ENCODE measurements at regions not wholly inside any gene's neighbourhood (a gene's known extent, or its start where the extent isn't known, plus 50 kb on each side); places are given as distances from the start of the nearest gene placed in this dataset.
A peak's percentile ranks its signal among the peaks of the same experiment; 100 is the strongest.
"Not testable (repeated sequence)": the region's sequence is repeated elsewhere in the genome, so short reads cannot be mapped to it uniquely, and the experiment has no call there.

GRCh38 chr6:168851460-168852375, 401.9 kb downstream of the THBS2 start:
- Mint-ChIP-seq H3K9me3 (0 out of 2 replicates have a peak, but pooled peaks cover 3% of the 10 kb centered on the region), H3K4me3 (peak overlapping the region; percentile 91), H3K27ac (peak overlapping the region; percentile 68), H3K36me3 (ENCODE audit: low read depth) (no peaks in the 10 kb centered on the region), H3K27me3 (ENCODE audit: insufficient read depth) (peaks cover 6% of the 10 kb centered on the region), H3K4me1 (ENCODE audit: low read depth) (peaks cover 23% of the 10 kb centered on the region)
- DNase-seq: peak; percentile 5
- TF ChIP-seq, protein P1, sequence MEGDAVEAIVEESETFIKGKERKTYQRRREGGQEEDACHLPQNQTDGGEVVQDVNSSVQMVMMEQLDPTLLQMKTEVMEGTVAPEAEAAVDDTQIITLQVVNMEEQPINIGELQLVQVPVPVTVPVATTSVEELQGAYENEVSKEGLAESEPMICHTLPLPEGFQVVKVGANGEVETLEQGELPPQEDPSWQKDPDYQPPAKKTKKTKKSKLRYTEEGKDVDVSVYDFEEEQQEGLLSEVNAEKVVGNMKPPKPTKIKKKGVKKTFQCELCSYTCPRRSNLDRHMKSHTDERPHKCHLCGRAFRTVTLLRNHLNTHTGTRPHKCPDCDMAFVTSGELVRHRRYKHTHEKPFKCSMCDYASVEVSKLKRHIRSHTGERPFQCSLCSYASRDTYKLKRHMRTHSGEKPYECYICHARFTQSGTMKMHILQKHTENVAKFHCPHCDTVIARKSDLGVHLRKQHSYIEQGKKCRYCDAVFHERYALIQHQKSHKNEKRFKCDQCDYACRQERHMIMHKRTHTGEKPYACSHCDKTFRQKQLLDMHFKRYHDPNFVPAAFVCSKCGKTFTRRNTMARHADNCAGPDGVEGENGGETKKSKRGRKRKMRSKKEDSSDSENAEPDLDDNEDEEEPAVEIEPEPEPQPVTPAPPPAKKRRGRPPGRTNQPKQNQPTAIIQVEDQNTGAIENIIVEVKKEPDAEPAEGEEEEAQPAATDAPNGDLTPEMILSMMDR (IDR thresholded peaks at IDR 0.05): no peak

DNA sequence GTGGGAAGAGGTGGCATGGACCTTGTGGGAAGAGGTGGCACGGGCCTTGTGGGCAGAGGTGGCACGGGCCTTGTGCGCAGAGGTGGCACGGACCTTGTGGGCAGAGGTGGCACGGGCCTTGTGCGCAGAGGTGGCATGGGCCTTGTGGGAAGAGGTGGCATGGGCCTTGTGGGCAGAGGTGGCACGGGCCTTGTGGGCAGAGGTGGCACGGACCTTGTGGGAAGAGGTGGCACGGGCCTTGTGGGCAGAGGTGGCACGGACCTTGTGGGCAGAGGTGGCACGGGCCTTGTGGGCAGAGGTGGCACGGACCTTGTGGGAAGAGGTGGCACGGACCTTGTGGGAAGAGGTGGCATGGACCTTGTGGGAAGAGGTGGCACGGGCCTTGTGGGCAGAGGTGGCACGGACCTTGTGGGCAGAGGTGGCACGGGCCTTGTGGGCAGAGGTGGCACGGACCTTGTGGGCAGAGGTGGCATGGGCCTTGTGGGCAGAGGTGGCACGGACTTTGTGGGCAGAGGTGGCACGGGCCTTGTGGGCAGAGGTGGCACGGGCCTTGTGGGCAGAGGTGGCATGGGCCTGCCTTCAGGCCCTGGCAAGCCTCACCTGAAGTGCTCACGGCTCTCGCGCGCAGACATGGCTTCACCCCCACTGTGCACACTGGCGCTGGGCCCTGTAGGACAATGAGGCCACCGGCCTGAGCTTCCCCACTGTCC, 403.5 kb downstream of the THBS2 start:
- not testable (repeated sequence) for H3K27me3 Mint-ChIP-seq (ENCODE audit: insufficient read depth); H3K36me3 Mint-ChIP-seq (ENCODE audit: low read depth); H3K27ac Mint-ChIP-seq; H3K4me3 Mint-ChIP-seq; H3K9me3 Mint-ChIP-seq; DNase-seq
- peaks cover 23% of the 10 kb centered on the region for H3K4me1 Mint-ChIP-seq (ENCODE audit: low read depth)

- DNase-seq: no peak
- TF ChIP-seq, protein P1 (IDR thresholded peaks at IDR 0.05): no peak
- Mint-ChIP-seq H3K27me3 (ENCODE audit: insufficient read depth) (peaks cover 6% of the 10 kb centered on the region), H3K9me3 (peaks cover 9% of the 10 kb centered on the region), H3K4me1 (ENCODE audit: low read depth) (peaks cover 23% of the 10 kb centered on the region), H3K36me3 (ENCODE audit: low read depth) (no peaks in the 10 kb centered on the region; the same call in 1 of the 2 replicates), H3K4me3 (no peak overlapping the region), H3K27ac (no peak overlapping the region)
Observed at GRCh38 chr6:168849459-168849858, 404.2 kb downstream of the THBS2 start.

DNA sequence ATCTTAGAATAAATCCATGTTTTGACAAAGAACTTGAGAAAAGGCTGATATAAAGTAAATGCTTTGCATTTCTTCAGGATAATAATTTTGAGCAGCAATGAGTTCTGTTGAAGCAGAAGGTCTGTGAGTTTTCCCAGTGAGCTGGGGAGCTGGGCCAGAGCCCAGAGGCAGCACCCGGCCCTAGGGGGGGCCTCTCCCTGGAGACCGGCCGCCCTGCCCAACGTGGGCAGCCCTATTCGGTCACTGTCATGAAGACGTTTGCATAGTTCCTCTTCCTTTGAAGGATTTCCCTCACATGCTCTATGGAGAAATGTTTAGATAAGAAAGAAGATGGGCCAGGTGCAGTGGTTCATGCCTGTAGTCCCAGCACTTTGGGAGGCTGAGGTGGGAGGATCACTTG, 404.8 kb downstream of the THBS2 start:
- Mint-ChIP-seq H3K36me3 (ENCODE audit: low read depth) (no peaks in the 10 kb centered on the region; the same call in 1 of the 2 replicates), H3K27ac (no peak overlapping the region)
- TF ChIP-seq, protein P1 (IDR thresholded peaks at IDR 0.05): no peak

DNA sequence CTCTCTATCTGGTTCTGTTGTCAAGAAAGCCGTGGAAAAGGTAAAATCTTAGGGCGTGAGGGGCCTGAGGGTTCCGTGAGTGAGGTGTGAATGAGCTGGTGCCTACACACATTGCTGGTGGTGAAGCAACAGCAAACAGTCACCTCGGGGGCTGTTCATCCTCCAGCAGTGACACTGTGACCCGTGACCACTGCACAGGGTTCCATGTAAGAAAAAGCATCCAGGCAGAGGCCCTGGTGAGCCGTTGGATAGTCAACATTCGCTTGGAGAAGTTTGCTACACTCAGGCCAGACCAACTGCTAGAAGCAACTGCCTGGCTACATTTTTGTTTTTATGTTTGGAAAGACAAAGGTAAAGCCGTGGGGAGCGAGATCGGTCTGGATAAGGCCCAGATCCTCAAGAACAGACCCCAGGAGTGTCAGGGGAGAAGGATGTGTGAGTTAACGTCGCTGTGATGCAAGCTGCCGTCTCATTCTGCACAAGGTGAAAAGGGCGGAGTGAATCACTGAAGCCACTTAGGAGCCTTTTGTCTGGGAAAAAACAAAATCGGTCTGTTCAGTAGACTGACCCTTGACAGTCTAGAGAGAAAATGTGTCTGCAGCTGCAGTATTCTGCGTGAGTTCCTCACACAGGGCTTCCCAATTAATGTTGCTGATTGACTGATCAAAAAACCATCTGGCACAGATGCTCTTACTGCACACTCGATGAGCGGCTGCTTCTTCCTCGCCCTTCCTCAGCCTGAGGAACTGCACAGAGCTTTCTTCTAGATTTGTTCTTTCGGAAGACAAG, 404.0 kb downstream of the SMOC2 start:
- DNase-seq: no peak
- H3K27ac Mint-ChIP-seq: no peak overlapping the region
- peaks cover 15% of the 10 kb centered on the region for H3K9me3 Mint-ChIP-seq
- peaks cover 9% of the 10 kb centered on the region for H3K27me3 Mint-ChIP-seq (ENCODE audit: insufficient read depth)
- H3K36me3 Mint-ChIP-seq (ENCODE audit: low read depth): no peaks in the 10 kb centered on the region; the same call in 1 of the 2 replicates
- TF ChIP-seq, protein P1 (IDR thresholded peaks at IDR 0.05): no peak
- no peak overlapping the region for H3K4me3 Mint-ChIP-seq
- H3K4me1 Mint-ChIP-seq (ENCODE audit: low read depth): no peaks in the 10 kb centered on the region

More for the DNA sequence above, 404.8 kb downstream of the THBS2 start:
- no peak for DNase-seq
- H3K9me3 Mint-ChIP-seq: peaks cover 9% of the 10 kb centered on the region
- H3K4me1 Mint-ChIP-seq (ENCODE audit: low read depth): peaks cover 23% of the 10 kb centered on the region
- H3K27me3 Mint-ChIP-seq (ENCODE audit: insufficient read depth): peaks cover 11% of the 10 kb centered on the region
- no peak overlapping the region for H3K4me3 Mint-ChIP-seq

DNA sequence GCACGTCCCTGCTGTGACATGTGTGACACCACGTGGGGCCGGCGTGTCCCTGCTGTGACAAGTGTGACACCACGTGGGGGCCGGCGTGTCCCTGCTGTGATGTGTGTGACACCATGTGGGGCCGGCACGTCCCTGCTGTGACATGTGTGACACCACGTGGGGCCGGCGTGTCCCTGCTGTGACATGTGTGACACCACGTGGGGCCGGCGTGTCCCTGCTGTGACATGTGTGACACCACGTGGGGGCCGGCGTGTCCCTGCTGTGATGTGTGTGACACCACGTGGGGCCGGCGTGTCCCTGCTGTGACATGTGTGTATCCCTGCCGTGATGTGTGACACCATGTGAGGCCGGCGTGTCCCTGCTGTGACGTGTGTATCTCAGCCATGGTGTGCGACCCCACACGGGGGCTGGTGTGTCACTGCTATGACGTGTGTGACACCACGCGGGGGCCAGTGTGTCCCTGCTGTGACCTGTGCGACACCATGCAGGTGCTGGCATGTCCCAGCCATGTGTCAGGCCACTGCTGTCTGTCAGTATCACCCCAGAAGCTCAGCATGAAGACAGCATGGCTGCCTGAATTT, 401.7 kb downstream of the SMOC2 start:
- not testable (repeated sequence) for H3K4me1 Mint-ChIP-seq (ENCODE audit: low read depth); H3K27ac Mint-ChIP-seq; H3K4me3 Mint-ChIP-seq; DNase-seq
- peaks cover 16% of the 10 kb centered on the region for H3K27me3 Mint-ChIP-seq (ENCODE audit: insufficient read depth)
- H3K9me3 Mint-ChIP-seq: peaks cover 25% of the 10 kb centered on the region
- peaks cover 11% of the 10 kb centered on the region for H3K36me3 Mint-ChIP-seq (ENCODE audit: low read depth)

Data from HFFc6 (cell line).